LNCAP (cell line): ENCODE measurements at regions not wholly inside any gene's neighbourhood (a gene's known extent, or its start where the extent isn't known, plus 50 kb on each side); places are given as distances from the start of the nearest gene placed in this dataset.

Experiments used
- TF ChIP-seq, protein P1 (sequence below): fragments of 450-650 bp; IDR thresholded peaks from 2 replicates; pipeline ENCODE4 v1.5.1; 2017; ENCODE audit warnings: mild to moderate bottlenecking

DNA sequence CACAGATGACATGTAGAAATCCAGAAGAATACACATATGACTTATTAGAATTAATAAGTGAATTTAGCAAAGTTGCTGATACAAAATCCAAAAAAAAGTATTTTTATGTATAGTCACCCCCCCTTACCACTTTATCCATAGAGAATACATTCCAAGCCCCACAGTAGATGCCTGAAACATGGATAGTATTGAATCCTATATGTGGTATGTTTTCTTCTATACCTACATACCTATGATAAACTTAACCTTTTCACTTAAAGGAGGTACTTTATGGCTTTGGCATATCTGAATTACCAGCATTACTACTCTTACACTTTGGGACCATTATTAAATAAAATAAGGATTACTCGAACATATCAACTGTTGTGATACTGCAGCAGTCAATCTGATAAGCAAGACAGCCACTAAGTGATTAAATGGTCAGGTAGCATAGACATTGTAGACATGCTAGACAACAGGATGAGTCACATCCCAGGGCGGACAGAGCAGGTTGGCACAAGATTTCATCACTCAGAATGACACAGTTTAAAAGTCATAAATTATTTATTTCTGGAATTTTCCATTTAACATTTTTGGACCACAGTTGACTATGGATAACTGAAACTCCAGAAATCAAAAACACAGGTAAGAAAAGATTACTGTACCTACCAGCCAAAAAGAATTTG is 208.2 kb upstream of the CHAC2 start:
- TF ChIP-seq, protein P1, sequence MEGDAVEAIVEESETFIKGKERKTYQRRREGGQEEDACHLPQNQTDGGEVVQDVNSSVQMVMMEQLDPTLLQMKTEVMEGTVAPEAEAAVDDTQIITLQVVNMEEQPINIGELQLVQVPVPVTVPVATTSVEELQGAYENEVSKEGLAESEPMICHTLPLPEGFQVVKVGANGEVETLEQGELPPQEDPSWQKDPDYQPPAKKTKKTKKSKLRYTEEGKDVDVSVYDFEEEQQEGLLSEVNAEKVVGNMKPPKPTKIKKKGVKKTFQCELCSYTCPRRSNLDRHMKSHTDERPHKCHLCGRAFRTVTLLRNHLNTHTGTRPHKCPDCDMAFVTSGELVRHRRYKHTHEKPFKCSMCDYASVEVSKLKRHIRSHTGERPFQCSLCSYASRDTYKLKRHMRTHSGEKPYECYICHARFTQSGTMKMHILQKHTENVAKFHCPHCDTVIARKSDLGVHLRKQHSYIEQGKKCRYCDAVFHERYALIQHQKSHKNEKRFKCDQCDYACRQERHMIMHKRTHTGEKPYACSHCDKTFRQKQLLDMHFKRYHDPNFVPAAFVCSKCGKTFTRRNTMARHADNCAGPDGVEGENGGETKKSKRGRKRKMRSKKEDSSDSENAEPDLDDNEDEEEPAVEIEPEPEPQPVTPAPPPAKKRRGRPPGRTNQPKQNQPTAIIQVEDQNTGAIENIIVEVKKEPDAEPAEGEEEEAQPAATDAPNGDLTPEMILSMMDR: no peak

DNA sequence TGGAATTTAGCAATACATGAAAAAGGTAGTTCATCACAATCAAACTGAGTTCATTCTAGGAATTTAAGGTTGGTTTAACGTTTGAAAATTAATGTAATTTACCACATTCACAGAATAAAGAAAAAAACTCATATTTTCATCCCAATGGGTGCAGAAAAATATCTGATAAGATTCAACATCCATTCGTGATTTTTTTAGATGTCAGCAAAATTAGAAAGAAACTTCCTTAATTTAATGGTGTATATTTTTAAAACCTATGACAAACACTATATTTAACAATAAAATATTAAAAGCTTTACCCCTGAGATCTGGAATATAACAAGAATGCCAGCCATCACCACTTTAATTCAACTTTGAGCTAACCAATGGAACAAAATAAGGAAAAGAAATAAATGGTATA is 208.7 kb upstream of the CHAC2 start:
- TF ChIP-seq, protein P1: no peak

DNA sequence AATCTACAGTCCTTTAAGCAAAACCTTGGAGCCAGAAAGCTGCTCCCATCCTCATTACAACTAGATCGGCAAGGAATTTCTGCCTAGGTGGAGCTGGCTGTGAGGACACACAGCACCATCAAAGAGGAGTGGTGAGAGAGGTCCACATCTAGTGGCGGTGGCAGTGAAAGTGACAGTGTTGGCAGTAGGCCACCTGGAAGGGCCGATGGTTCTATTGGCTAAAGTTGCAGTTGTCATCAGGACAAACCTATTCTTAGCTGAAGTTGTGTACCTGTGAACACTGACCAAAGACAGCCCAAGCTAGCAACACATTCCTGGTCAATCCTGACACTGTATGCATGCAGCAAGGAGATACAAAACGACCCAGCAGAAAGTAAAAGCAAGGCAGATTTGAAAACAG is 218.1 kb upstream of the CHAC2 start:
- TF ChIP-seq, protein P1: no peak

DNA sequence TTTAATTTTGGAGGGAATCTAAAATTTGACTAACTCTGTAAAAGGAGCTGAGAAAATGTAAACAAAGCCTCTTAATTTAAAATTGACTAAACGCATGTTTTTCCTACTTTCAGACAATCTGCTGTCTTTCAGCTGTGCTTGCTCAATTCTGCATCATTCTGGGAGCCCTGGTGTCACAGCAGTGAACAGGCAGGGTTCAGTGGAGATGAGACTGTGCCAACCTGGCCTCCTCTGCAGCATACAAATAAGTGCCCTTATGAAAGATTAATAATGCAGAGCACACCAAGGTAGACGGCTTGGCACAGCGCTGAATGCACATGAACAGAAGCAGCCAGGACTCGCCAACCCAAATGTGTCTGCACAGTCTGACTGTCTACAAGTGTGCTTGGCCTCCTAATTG is 222.0 kb upstream of the CHAC2 start:
- TF ChIP-seq, protein P1: no peak

- TF ChIP-seq, protein P1: no peak
These were observed 222.6 kb upstream of the CHAC2 start for GRCh38 chr2:53544871-53545558.

GRCh38 chr2:53543083-53543482 is 224.5 kb upstream of the CHAC2 start:
- TF ChIP-seq, protein P1: no peak

GRCh38 chr2:53536583-53537361 is 230.8 kb upstream of the CHAC2 start:
- TF ChIP-seq, protein P1: no peak
